K562 (cell line): ENCODE measurements at regions not wholly inside any gene's neighbourhood (a gene's known extent, or its start where the extent isn't known, plus 50 kb on each side); places are given as distances from the start of the nearest gene placed in this dataset.

Experiments
- RB1 ChIP-seq: fragments of 450-650 bp; IDR thresholded peaks from 2 replicates; pipeline ENCODE4 v1.6.1; 2017; ENCODE audit warnings: low read depth, mild to moderate bottlenecking
- TF ChIP-seq, protein P1 (sequence below): fragments of 200-600 bp; sonication (generic); IDR thresholded peaks from one replicate; pipeline ENCODE4 v1.6.1; 2012; ENCODE audit warnings: mild to moderate bottlenecking, low read depth, low read length, inconsistent platforms

DNA sequence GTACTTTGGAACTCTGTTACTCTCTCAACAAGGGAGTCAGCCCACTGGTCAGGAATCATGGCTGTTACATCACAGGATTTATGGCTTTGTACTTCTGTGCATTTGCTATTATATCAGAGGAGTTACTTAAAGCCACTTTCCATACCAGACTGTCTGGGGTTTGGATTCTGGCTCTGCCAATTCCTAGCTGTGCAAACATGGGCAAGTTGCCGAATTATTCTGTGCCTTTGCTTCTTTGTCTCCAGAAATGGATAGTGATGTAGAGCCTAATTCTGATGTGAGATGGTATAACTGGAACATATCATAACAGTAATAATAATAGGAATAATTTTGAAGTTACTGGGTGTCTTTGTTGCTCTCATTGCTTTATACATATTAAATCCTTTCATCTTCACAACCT lies 1047.3 kb upstream of the SEMA6A start (continued):
- TF ChIP-seq, protein P1, sequence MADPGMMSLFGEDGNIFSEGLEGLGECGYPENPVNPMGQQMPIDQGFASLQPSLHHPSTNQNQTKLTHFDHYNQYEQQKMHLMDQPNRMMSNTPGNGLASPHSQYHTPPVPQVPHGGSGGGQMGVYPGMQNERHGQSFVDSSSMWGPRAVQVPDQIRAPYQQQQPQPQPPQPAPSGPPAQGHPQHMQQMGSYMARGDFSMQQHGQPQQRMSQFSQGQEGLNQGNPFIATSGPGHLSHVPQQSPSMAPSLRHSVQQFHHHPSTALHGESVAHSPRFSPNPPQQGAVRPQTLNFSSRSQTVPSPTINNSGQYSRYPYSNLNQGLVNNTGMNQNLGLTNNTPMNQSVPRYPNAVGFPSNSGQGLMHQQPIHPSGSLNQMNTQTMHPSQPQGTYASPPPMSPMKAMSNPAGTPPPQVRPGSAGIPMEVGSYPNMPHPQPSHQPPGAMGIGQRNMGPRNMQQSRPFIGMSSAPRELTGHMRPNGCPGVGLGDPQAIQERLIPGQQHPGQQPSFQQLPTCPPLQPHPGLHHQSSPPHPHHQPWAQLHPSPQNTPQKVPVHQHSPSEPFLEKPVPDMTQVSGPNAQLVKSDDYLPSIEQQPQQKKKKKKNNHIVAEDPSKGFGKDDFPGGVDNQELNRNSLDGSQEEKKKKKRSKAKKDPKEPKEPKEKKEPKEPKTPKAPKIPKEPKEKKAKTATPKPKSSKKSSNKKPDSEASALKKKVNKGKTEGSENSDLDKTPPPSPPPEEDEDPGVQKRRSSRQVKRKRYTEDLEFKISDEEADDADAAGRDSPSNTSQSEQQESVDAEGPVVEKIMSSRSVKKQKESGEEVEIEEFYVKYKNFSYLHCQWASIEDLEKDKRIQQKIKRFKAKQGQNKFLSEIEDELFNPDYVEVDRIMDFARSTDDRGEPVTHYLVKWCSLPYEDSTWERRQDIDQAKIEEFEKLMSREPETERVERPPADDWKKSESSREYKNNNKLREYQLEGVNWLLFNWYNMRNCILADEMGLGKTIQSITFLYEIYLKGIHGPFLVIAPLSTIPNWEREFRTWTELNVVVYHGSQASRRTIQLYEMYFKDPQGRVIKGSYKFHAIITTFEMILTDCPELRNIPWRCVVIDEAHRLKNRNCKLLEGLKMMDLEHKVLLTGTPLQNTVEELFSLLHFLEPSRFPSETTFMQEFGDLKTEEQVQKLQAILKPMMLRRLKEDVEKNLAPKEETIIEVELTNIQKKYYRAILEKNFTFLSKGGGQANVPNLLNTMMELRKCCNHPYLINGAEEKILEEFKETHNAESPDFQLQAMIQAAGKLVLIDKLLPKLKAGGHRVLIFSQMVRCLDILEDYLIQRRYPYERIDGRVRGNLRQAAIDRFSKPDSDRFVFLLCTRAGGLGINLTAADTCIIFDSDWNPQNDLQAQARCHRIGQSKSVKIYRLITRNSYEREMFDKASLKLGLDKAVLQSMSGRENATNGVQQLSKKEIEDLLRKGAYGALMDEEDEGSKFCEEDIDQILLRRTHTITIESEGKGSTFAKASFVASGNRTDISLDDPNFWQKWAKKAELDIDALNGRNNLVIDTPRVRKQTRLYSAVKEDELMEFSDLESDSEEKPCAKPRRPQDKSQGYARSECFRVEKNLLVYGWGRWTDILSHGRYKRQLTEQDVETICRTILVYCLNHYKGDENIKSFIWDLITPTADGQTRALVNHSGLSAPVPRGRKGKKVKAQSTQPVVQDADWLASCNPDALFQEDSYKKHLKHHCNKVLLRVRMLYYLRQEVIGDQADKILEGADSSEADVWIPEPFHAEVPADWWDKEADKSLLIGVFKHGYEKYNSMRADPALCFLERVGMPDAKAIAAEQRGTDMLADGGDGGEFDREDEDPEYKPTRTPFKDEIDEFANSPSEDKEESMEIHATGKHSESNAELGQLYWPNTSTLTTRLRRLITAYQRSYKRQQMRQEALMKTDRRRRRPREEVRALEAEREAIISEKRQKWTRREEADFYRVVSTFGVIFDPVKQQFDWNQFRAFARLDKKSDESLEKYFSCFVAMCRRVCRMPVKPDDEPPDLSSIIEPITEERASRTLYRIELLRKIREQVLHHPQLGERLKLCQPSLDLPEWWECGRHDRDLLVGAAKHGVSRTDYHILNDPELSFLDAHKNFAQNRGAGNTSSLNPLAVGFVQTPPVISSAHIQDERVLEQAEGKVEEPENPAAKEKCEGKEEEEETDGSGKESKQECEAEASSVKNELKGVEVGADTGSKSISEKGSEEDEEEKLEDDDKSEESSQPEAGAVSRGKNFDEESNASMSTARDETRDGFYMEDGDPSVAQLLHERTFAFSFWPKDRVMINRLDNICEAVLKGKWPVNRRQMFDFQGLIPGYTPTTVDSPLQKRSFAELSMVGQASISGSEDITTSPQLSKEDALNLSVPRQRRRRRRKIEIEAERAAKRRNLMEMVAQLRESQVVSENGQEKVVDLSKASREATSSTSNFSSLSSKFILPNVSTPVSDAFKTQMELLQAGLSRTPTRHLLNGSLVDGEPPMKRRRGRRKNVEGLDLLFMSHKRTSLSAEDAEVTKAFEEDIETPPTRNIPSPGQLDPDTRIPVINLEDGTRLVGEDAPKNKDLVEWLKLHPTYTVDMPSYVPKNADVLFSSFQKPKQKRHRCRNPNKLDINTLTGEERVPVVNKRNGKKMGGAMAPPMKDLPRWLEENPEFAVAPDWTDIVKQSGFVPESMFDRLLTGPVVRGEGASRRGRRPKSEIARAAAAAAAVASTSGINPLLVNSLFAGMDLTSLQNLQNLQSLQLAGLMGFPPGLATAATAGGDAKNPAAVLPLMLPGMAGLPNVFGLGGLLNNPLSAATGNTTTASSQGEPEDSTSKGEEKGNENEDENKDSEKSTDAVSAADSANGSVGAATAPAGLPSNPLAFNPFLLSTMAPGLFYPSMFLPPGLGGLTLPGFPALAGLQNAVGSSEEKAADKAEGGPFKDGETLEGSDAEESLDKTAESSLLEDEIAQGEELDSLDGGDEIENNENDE: no peak
- no peak for TF ChIP-seq RB1
